ENCODE measurements at regions not wholly inside any gene's neighbourhood (a gene's known extent, or its start where the extent isn't known, plus 50 kb on each side); places are given as distances from the start of the nearest gene placed in this dataset.
"Not testable (repeated sequence)": the region's sequence is repeated elsewhere in the genome, so short reads cannot be mapped to it uniquely, and the experiment has no call there.

DNA sequence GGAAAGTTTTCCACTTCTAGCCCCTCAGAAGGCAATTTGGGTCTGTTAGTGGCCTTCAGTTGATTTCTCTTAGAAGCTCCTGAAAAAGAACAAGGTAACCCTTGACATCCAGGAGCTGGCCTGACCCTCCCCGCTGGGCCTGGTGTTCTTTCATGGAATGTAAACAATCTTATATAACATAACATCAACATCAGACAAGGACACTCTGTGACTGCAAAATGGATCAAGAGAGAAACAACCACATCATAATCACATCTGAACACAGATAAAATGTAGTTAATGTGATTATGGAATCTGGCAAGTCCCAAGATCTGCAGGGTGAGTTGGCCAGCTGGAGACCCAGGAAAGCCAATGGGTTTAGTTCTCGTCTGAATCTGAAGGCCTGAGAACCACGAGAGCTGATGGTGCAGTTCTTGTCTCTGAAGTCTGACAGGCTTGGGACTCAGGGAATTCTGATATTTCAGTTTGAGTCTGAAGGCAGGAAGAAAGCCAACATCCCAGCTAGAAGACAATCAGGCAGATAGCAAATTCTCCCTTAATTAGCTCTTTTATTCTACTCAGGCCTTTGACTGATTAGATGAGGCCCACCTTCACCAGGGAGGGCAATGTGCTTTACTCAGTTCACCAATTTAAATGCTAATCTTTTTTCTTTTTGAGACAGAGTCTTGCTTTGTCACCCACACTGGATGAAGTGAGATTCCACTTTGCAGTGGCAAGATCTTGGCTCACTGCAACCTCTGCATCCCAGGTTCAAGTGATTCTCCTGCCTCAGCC, 91.4 kb upstream of the NAMPT start:
- DNase-seq (ENCODE audit: low read depth, low spot score): no peak

DNA sequence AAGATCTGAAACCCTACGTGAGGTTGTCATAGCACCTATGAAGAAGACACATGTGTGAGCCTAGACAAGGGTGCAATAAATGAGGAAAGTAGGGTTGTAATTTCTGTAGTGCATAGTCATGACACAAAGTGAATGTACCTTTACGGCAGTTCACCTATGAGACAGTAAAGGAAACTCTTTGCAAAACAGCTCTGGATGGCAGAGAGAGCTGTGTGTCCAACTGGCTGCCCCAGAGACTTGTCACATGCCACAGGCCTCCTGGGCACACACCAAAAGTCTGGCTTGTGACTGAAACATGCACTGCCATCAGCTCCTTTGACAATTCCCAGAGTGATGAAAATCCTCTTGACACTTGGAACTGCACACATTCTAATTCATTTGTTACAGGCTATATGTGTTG, 90.7 kb upstream of the NAMPT start:
- DNase-seq (ENCODE audit: low read depth, low spot score): no peak

DNA sequence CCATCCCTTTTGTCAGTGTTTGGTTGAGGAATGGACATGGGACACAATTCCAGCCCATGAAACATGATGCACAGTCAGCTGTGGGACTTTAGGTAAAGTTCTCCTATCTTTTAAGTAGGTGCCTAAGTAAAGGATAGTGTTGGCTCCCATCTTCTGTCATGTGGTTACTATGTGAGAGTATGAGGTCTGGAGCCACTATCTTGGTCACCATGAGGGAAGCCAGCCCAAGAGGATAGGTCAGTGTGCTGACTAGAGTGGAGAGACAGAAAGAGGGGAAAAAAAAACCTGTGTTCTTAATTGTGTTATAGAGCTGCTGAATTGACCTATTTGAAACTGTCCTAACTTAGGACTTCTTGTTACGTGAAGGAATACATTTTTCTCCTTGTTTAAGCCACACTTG, 89.7 kb upstream of the NAMPT start:
- DNase-seq (ENCODE audit: low read depth, low spot score): no peak

DNA sequence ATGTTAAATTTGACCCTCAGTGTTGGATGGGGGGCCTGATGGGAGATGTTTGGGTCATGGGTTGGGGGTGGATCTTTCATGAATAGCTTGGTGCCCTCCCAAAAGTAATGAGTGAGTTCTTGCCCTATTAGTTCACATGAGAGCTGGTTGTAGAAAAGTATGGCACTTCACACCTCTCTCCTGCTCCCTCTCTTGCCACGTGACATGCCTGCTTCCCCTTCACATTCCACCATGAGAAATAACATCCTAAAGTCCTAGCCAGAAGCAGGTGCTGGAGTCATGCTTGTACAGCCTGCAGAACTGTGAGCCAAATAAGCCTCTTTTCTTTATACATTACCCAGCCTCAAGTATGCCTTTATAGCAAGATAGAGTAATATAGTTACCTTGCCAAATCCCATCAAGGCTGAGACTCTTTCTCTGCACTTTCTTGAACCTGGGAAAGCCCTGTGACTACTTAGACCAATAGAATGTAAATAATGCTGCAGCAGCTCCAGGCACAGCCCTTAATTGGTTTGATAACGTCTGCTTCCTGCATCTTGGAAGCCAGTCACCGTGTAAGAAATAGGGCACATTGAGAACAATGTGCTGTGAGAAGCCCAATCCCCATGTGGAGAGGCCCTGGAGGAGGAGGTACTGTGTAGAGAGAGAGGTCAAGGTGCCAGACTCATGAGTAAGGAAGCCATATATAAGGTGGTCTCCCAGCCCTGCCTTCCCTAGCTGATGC, 88.0 kb upstream of the NAMPT start:
- DNase-seq (ENCODE audit: low read depth, low spot score): no peak

DNA sequence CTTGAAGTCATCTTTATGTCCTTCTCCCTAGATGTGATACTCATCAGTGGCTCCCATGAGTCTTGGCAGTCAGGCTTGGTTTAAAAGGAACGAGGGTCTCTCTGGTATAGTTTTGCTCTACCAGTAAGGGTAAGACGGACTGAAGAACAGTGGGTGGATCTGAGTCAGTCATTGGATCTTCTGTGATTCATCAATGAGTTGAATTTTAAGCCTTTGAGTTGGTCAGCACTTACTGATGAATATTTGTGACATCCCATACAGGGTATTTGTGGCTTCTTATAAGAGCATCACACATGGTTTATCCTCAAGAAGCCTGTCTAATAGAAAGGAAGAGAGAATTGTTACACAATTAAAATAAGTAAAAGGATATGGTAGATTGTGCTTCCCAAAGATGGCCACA, 87.3 kb upstream of the NAMPT start:
- DNase-seq (ENCODE audit: low read depth, low spot score): no peak

DNA sequence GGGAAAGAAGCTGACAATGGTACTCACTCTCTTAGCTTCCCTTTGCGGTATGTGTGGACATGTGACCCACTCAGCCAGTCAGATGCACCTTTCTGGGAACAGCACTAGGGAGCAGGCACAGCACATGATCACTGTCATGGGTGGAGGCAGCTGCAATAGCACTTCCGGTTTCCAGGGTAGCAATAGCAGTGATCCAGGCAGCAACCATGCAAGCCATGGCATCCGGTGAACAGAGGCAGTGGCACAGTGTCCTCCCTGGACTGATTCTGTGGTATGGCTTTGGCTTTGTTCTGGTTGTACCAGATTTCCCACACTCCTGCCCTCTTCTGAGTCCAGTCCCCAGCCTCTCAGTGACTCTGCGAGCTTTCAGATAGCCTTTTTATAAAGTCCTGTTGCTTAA, 86.8 kb upstream of the NAMPT start:
- DNase-seq (ENCODE audit: low read depth, low spot score): no peak

DNA sequence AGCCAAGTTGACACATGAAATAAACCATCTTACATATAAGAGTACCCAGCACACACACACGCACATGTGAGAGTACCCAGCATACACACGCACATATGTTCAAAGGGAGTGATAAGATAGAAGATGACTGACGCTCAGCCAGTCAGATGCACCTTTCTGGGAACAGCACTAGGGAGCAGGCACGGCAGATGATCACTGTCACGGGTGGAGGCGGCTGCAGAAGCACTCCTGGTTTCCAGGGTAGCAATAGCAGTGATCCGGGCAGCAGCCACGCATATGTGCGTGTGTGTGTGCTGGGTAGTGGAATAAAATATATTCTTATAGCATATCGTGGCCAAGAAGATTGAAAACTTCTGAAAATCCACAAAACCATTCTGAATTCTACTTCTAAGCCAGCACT, 85.8 kb upstream of the NAMPT start:
- no peak for DNase-seq (ENCODE audit: low read depth, low spot score)

DNA sequence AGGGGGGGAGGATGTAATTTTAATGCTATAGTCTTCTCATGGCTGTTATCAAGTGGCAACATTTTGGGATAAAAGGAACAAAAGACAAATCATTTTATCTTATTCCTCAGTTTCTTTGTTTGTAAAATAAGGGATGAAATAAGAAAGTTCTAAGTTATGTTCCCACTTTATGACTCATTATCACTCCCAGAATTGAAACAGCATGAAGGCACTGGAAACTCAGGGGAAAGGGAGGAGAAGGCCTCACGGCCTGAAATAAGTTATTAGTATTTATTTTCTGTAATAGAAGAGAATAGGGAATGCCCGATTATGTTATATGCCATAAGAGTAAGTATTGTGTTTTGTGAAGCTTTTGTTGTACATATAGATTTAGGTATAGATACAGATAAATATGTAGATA, 85.0 kb upstream of the NAMPT start:
- DNase-seq (ENCODE audit: low read depth, low spot score): no peak

DNA sequence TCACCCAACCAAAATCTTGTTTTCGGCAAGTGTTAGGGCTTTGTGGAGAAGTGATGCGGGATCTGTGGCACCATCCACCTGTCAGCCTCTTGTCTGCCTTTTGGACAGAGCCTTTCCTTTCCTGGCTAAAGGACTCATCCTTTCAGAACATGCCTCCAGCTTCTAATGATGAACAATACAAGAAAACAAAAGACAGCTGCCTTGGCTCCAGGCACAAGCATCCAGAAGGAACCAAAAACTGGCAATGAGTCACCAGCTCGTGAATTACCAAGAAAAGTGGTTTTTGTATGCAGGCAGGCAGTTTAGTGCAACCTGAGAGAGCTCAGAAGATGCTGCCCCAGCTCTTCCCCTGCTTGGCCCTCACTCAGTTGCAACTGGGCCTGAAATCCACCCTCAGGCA, 84.6 kb upstream of the NAMPT start:
- no peak for DNase-seq (ENCODE audit: low read depth, low spot score)

DNA sequence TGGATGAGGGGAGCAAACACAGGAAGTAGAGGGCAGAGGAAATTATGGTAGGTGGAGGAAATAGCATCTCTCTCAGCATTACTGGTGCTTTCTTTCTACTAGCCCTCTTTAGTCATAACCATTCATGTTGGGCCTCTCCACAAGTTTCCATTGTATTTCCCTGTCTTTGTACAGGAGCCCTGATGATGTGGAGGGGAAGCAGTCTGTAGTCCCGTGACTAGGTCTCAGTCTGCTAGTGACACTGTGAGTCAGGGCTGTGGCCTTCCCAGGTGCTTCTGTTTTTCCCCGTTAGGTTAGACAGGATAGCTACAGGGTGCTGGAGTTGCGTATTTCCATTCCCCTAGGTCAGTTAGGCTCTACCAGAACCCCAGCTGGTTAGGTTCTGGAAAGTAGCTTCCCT, 82.9 kb upstream of the NAMPT start:
- DNase-seq (ENCODE audit: low read depth, low spot score): no peak

DNA sequence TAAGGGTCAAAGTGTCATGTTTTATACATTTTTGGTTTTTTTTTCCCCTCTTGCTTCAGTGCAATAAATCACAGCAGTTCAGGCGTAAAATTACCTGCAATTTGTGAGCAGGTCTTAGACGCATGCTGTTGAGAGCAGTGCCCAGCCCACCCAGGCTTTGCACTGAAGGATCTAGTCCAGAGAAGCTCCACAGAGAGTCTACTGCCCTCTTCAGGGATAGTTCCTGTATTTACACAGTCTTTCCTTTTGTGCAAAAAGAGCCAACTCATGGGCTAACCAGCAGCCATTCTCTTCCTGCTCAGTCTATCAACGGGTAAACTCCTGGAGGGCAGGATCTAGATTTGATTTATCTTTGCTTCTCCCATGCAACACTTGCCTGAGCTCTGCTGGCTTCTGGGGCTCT, 82.2 kb upstream of the NAMPT start:
- no peak for DNase-seq (ENCODE audit: low read depth, low spot score)

DNA sequence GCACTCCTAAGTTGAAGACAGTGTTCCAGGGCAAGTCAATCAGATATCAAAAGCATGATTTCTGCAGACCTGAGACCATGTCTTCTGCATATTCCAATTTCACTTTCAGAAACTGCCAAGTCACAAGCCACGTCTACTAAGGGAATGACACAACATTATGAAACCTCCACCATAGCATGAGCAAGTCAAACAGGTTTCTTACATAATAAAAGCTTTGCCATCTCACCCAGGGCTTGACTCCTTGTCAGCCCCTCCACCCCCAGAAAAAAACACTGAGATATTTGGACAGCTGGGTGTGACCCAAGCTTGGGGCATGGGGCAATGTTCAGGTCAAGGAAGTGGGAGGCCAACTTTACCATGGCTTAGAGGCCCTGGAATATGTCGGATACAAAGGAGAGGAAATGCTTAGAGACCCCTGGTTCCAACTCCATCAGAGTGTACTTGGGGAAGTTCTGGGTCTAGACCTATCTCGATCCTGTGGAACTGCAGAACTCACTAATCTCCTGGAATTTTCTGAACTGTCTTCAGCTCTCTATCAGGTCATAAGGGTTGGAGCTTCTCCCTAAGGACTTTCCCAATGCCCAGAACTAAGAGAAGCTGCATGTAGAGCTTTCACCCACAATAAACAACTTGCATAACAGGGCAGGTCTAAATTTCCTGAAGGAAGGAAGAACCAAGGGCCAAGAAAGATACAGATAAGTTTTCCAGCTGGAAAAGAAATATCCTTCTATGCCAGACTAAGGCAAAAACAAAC, 80.6 kb upstream of the NAMPT start:
- DNase-seq (ENCODE audit: low read depth, low spot score): no peak

DNA sequence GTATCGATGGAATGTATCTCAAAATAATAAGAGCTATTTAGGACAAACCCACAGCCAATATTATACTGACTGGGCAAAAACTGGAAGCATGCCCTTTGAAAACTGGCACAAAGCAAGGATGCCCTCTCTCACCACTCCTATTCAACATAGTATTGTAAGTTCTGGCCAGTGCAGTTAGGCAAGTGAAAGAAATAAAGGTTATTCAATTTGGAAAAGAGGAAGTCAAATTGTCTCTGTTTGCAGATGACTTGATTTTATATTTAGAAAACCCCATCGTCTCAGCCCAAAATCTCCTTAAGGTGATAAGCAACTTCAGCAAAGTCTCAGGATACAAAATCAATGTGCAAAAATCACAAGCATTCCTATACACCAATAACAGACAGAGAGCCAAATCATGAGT, 77.7 kb upstream of the NAMPT start:
- not testable (repeated sequence) for DNase-seq (ENCODE audit: low read depth, low spot score)

DNA sequence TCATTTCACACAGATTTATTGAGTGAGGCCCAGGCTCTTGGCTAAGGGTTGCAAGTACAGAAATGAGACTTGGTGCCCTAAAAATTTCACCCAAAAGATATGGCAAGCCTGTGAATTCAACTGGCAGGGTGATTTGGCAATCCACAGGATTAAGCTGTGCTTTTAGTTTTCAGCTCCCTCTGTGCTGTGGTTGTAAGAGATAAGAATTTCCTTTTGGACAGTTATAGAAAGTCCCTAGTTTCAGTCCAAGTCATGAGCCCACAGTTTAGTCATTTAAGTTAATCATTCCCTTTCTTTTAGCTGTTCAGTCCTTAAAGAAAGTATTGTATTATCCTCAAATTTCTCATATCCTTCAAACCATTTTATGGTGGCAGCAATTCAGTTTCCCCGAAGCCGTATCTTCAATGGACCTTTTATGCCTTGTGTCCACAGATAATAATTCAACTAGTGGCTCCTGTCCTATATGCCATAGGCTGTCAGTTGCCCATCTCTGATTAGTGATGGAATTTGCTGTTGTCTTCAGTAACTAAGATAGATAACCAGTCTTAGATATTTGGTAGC, 73.4 kb upstream of the NAMPT start:
- DNase-seq (ENCODE audit: low read depth, low spot score): no peak

DNA sequence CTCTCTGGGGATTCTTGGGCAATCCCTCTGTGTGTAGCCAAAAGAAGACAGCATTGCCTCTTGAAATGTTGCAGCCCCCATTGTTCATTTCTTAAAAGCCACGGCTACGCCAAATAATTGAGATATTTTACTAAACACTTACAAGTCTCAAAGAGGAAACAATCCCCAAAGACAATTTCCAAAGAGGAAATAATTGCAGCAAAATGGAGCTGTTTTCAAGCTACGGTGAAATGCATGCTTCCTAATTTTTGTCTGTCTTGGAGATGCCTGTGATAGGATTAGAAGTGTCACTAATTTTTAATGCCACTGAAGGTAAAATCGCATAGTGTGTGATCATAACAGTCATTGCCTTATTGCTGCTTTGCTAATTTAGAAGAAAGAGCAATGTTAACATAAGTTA, 72.9 kb upstream of the NAMPT start:
- DNase-seq (ENCODE audit: low read depth, low spot score): no peak

DNA sequence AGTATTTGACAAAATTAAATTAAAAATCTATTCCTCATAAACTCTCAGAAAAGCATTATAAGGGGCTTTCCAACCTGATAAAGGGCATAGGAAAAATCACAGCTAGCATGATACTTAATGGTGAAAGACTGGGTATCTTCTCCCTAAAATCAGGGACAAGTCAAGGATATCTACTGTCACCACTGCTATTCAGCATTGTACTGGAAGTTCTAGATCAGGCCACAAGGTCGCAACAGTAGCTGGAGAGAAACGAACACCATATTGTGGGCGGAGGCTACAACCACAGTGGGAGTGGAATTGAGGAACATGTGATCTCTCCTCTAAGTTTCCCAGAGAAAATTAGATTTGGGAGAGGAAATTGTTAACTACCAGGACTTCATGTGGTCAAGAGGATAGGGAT, 70.0 kb upstream of the NAMPT start:
- DNase-seq (ENCODE audit: low read depth, low spot score): no peak

DNA sequence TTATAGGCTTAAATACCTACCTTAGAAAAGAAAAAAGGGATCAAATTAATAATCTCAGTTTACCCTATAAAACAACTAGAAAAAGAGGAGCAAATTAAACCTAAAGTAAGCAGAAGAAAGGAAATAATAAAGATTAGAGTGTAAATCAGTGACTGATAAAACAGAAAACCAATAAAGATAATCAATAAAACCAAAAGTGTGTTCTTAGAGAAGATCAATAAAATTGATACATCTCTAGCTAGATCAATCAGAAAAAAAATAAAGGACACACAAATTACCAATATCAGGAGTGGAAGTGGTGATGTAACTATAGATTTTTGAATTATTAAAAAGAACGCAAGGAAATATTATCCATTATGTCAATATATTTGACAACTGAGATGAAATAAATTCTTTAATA, 69.2 kb upstream of the NAMPT start:
- DNase-seq (ENCODE audit: low read depth, low spot score): no peak

DNA sequence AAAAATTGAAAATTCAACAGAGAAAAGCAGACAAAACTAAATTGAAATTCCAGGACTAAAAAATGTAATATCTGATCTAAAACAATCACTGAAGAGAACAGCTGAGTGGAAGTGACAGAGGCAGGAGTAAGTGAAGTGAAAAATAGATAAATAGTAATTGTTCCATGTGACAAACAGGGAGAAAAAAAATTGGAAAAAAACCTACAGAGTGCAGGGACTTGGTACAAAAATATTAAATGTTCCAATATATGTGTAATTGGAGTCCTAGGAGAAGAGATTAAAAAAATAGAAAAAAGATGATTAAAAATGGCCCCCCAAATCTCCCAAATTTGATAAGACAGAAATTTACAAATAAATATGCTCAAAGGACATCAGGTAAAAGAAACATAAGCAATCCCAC, 63.4 kb upstream of the NAMPT start:
- no peak for DNase-seq (ENCODE audit: low read depth, low spot score)

DNA sequence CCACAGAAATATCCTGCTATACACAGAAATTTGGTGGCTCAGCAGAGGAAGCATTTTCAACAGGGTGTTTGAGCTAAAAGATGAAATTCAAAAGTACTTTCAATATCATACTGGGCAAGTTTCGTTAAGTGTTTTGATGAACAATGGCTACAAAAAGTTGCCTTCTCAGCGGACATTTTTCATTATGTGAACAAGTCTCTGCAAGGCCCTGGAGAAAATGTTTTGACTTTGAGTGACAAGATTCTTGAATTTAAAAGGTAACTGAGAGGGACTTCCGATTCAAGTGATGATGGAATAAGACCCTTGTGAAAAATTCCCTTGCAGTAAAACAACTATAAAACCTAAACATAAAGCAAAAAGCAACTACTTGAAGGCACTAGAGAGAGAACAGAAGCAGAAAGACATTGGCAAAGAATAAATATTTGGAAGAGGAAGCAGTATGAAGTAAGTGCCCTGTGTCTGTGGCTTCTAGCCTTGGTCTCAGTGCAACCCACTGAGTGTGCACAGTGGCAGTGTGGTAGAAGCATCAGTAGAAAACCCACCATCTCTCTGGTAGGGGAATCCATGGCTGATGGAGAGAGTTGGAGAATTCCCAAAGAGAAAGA, 62.5 kb upstream of the NAMPT start:
- DNase-seq (ENCODE audit: low read depth, low spot score): no peak

DNA sequence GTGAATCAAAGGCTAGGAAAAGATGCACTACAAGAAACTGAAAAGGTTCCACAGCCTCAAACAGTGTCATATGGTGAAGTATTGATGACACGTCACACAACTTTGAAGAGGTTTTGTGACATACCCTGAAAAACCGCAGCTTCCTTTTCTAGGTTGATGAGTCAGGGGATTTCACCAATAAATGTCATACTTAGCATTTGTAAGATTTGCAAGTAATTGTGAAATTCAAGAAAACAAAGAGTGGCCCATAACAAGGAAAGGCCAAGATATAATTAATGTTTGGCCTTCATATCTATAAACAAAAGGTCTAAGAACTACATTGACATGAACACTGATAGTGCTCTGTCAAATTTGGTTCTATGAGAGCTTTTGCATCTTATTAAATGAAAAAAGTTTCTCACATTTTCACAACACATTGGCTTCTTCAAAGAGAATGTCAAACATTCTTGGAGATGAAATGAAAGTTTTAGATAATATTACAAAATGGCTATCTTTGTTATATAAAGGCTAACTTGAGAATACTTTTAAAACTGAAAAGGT, 62.0 kb upstream of the NAMPT start:
- DNase-seq (ENCODE audit: low read depth, low spot score): peak; percentile 52

DNA sequence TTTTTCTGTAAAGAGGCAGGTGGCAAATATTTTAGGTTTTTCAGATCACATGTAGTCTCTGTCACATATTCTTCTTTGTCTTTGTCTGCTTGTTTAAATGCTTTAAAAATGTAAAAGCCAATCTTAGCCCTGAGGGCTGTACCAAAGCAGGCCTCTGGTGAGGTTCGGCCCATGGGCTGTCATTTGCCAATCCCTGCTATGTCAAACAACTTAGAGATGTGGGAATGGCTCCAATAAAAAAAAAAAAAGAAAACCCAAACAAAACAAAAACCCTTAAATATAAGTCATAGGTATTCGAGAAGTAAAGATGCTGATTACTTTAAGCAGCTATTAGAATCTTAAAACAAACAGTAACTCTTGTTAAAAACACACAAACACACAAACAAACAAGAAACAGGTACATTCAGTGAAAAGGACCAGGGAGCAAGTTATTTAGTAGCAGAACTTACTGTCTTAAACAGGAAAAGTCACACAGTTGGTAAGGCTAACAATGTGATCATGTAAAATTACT, 61.4 kb upstream of the NAMPT start:
- DNase-seq (ENCODE audit: low read depth, low spot score): no peak

All from activated CD4-positive, CD25-positive, alpha-beta regulatory T cell treated with anti-CD3 and anti-CD28 coated beads, Interleukin-2, amount 50 U/mL, for 16 hours (primary cell).